Activated CD4-positive, alpha-beta T cell treated with anti-CD3 and anti-CD28 coated beads, Interleukin-2, amount 50 U/mL, for 16 hours (primary cell): ENCODE measurements at regions not wholly inside any gene's neighbourhood (a gene's known extent, or its start where the extent isn't known, plus 50 kb on each side); places are given as distances from the start of the nearest gene placed in this dataset.

Experiments
- DNase-seq: peaks from one replicate; pipeline ENCODE4 v3.0.0-alpha.2; 2020

- DNase-seq: no peak
These were observed 356.9 kb downstream of the RAB28 start for GRCh38 chr4:13126976-13127910.

DNA sequence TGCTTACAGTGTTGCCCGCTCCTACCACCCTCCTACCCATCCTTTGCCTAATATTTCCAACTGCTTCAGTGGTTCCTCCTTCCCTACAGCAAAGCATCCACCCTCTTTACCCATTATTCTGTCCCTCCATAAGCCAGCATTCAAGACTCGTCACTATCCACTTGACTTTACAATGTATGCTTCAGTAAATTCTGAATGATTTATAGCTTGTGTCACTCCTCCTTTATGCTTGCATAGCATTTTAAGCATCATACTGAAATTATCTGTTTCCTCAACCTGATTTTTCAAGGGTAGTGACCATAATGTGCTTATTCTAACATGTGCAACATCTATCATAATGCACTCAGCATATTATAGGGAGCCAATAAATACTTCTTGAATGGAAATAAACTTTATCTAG lies 365.5 kb downstream of the RAB28 start:
- no peak for DNase-seq

DNA sequence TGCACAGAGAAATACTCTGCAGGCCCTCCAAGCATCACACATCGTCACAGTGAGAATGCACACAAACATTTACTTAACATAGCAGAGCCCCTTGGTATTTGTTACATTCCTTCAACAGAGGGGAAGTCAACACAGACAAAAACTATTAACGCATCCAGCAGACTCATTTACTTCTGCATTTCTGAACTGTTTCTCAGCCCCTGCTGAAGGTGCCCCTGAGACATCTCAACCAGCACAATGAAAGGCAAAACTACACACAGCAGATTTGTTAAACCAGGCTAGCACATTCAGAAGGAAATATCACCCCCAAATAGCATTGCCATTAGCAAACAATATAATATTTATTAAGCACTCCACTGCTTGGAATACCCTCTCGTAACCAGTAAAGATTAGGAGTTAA lies 367.0 kb downstream of the RAB28 start:
- DNase-seq: no peak

- DNase-seq: no peak
These were observed 372.1 kb downstream of the RAB28 start for GRCh38 chr4:13112030-13112429.

DNA sequence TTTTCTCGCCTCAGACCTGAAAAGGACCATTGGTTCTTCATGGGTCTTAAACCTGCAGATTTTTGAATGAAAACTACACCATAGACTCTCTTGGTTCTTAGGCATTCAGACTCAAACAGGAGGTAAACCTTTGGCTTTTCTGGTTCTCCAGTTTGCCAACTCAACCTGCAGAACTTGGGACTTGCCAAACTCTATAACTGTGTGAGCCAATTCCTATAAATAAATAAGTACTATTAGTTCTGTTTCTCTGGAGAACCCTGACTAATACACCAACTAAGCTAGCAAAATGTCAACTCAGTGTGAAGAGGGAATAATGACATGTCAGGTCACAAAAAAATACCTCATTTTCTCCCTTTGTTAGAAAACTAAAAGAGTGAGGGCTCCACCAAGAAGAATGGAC lies 374.6 kb downstream of the RAB28 start:
- no peak for DNase-seq

GRCh38 chr4:13108096-13108495 lies 376.0 kb downstream of the RAB28 start:
- DNase-seq: no peak

GRCh38 chr4:13103382-13104015 lies 380.6 kb downstream of the RAB28 start:
- DNase-seq: no peak

GRCh38 chr4:13102092-13102742 lies 381.9 kb downstream of the RAB28 start:
- no peak for DNase-seq

DNA sequence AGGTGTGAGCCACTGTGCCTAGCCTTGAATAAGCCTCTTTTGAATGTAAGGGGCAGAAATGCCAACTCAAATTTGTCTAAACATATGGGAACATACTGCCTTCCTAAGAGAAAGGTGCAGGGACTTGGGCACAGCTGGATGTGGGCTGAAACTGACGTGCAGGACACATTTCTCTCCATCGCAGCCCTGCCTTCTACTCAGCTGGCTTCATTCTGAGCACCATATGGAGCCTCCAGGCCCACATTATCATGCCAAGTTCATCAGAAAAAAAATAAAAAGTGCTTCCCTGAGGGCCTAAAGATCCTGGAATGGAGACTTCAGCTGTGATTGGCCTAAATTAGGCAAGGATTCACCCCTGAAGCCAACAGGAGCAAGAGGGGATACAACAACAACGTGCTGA lies 386.2 kb downstream of the RAB28 start:
- no peak for DNase-seq

GRCh38 chr4:13095722-13096121 lies 388.4 kb downstream of the RAB28 start:
- no peak for DNase-seq

- DNase-seq: no peak
These were observed 391.0 kb downstream of the RAB28 start for GRCh38 chr4:13093170-13093569.

- DNase-seq: no peak
These were observed 391.4 kb downstream of the RAB28 start for GRCh38 chr4:13092702-13093101.

GRCh38 chr4:13089659-13089998 lies 394.5 kb downstream of the RAB28 start:
- no peak for DNase-seq

GRCh38 chr4:13088726-13089658 lies 395.1 kb downstream of the RAB28 start:
- no peak for DNase-seq

- no peak for DNase-seq
These were observed 397.1 kb downstream of the RAB28 start for GRCh38 chr4:13087041-13087440.

DNA sequence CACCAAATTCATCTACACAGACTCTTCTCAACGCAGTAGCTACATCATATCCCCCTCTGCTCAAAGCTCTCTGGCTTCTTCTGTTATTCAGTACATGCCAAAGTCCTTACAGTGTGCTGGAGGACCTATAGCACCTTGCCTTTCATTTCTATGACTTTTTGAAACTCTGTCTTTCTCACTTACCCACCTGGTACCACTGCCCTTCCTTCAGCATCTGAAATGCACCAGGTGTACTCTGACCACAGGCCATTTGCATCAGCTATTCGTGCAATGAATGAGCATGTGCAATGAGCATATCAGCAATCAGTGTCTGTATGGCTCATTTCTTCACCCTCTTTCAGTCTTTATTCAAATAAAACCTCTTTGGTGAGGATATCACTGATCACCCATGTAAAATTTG lies 399.9 kb downstream of the RAB28 start:
- no peak for DNase-seq

DNA sequence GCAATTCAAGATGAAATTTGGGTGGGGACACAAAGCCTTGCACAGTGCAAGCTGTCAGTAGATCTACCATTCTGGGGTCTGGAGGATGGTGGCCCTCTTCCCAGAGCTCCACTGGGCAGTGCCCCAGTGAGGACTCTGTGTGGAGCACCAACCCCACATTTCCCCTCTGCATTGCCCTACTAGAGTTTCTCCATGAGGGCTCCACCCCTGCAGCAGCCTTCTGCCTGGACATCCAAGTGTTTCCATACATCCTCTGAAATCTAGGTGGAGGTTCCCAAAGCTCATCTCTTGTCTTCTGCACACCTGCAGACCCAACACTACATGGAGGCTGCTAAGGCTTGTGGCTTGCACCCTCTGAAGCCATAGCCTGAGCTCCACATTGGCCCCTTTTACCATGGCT lies 402.3 kb downstream of the RAB28 start:
- DNase-seq: no peak

- DNase-seq: no peak
These were observed 417.1 kb downstream of the RAB28 start for GRCh38 chr4:13067077-13067476.

GRCh38 chr4:13059019-13059418 lies 425.1 kb downstream of the RAB28 start:
- peak; percentile 0 for DNase-seq

- no peak for DNase-seq
These were observed 427.4 kb downstream of the RAB28 start for GRCh38 chr4:13056630-13057189.

DNA sequence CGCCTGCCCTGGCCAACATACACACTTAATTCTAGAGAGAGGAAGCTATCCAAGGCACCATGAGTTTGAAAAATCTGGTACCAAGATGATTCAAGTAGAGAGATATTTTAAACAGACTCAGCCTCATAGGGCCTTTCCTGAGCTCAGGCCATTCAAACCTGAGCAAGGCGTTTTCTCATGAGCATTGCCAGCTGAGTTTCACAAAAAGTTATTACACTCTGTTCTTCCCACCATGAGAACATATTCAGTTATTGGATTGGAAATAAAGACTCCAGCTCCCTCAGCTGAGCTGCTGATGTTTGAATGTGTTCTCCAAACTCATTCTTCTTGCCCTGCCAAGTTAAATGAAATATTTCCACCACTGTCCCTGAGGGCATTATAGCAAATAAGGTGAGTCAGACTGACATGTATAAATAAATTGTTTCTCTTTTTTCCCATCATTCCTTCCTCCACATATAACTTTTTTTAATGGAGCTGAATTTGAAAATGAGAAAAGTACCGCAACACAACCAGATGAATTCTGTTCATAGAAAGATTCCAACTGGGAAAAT lies 429.6 kb downstream of the RAB28 start:
- no peak for DNase-seq

DNA sequence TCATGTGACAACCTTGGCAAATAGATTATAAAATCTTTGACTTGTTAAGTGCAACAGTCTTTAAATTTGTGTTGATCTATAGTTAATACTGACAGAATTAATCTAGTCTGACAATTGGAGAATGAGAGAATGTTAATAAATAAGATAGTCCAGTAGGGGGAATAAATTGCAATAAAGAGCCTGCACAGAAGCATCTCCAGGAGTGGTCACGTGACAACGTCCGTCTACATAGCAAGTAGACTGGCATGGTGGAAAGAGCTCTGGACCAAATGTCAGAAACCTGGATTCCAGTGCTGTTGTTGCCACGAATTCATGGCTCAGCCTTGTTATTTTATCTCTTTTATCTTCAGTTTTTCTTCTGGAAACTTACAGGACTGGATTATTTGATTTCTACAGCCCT lies 436.5 kb downstream of the RAB28 start:
- no peak for DNase-seq
